WTC11 (cell line): ENCODE measurements at regions not wholly inside any gene's neighbourhood (a gene's known extent, or its start where the extent isn't known, plus 50 kb on each side); places are given as distances from the start of the nearest gene placed in this dataset.

Experiments used
- AFF4 ChIP-seq: sonication (generic); formaldehyde crosslinking; IDR thresholded peaks from 2 replicates; pipeline ENCODE4 v1.8.1; 2023; ENCODE audit warnings: mild to moderate bottlenecking, missing genetic modification reagents, borderline replicate concordance
- CTCF ChIP-seq: fragments of 200-600 bp; IDR thresholded peaks from 2 replicates; pipeline ENCODE4 v1.8.0; 2022; ENCODE audit warnings: antibody characterized with exemption
- FOXJ3 ChIP-seq: sonication (generic); formaldehyde crosslinking; IDR thresholded peaks from 2 replicates; pipeline ENCODE4 v1.9.0; 2021; ENCODE audit warnings: missing genetic modification reagents, mild to moderate bottlenecking, borderline replicate concordance
- JUN ChIP-seq: sonication (generic); formaldehyde crosslinking; IDR thresholded peaks from 2 replicates; pipeline ENCODE4 v1.8.0; 2023; ENCODE audit warnings: mild to moderate bottlenecking, missing genetic modification reagents
- MAX ChIP-seq: sonication (generic); formaldehyde crosslinking; IDR thresholded peaks from 2 replicates; pipeline ENCODE4 v1.8.0; 2022; ENCODE audit warnings: mild to moderate bottlenecking, missing genetic modification reagents
- NFE2L1 ChIP-seq: sonication (generic); formaldehyde crosslinking; IDR thresholded peaks from 2 replicates; pipeline ENCODE4 v1.8.1; 2023; ENCODE audit warnings: missing genetic modification reagents
- PREB ChIP-seq: sonication (generic); formaldehyde crosslinking; IDR thresholded peaks from 2 replicates; pipeline ENCODE4 v1.8.1; 2022; ENCODE audit warnings: mild to moderate bottlenecking, missing genetic modification reagents, moderate library complexity, borderline replicate concordance
- TCF7 ChIP-seq: sonication (generic); formaldehyde crosslinking; IDR thresholded peaks from 2 replicates; pipeline ENCODE4 v1.8.0; 2022; ENCODE audit warnings: mild to moderate bottlenecking, low read depth, missing genetic modification reagents, moderate library complexity
- ZBTB21 ChIP-seq: sonication (generic); formaldehyde crosslinking; IDR thresholded peaks from 2 replicates; pipeline ENCODE4 v1.8.1; 2023; ENCODE audit warnings: mild to moderate bottlenecking, missing genetic modification reagents, borderline replicate concordance

- TF ChIP-seq JUN (CRISPR knock-in tag): no peak
- no peak for TF ChIP-seq MAX
- TF ChIP-seq CTCF: no peak
- TF ChIP-seq AFF4 (CRISPR knock-in tag): no peak
- TF ChIP-seq ZBTB21 (CRISPR knock-in tag): no peak
- no peak for TF ChIP-seq PREB
- TF ChIP-seq NFE2L1 (CRISPR knock-in tag): no peak
- TF ChIP-seq FOXJ3 (CRISPR knock-in tag): no peak
- TF ChIP-seq TCF7 (CRISPR knock-in tag): no peak
These were observed 92.9 kb upstream of the SLC14A2 start for GRCh38 chr18:45522371-45522770.
